ENCODE measurements at regions not wholly inside any gene's neighbourhood (a gene's known extent, or its start where the extent isn't known, plus 50 kb on each side); places are given as distances from the start of the nearest gene placed in this dataset.

- no peak for TF ChIP-seq CTCF (IDR thresholded peaks at IDR 0.05)
- no peaks in the 10 kb centered on the region for H3K9me3 ChIP-seq (replicated peaks in 1 of 2; ENCODE audit: control insufficient read depth in 1 of 2, insufficient read depth in 1 of 2, low read length in 2 of 2)
- peak overlapping the region; percentile 72 for H3K4me2 ChIP-seq (replicated peaks; ENCODE audit: extremely low read depth, low read length, poor library complexity, severe bottlenecking)
- peaks cover 0 to 6% (median 1%) of the 10 kb centered on the region in 3 donors for H3K27me3 Mint-ChIP-seq (ENCODE audit: low read depth in 3 of 3)
- intact Hi-C loops (cut with micrococcal nuclease): no loop called here
- H2AFZ ChIP-seq (ENCODE audit: insufficient read depth, low read depth, low read length, poor library complexity, severe bottlenecking): peak overlapping the region; percentile 67
- H3K36me3 ChIP-seq (replicated peaks in 1 of 2; ENCODE audit: control insufficient read depth in 1 of 2, insufficient read depth in 2 of 2, low read length in 2 of 2): no peaks in the 10 kb centered on the region
- H3K4me1 ChIP-seq (ENCODE audit: control insufficient read depth in 1 of 2, insufficient read depth in 2 of 2, low read length in 2 of 2): peaks cover 62 to 65% of the 10 kb centered on the region in 2 donors
- H4K20me1 ChIP-seq (ENCODE audit: insufficient read depth, low read length): no peaks in the 10 kb centered on the region
- H3K4me1 Mint-ChIP-seq: peaks cover 62% of the 10 kb centered on the region
- no peaks in the 10 kb centered on the region for H3K36me3 Mint-ChIP-seq
- peak overlapping the region; percentile 16 to 67 (median 57) for H3K4me3 ChIP-seq (replicated peaks in 1 of 3; ENCODE audit: low read depth in 2 of 3, low read length in 3 of 3)
- peak in 2 of 3 donors; percentile 38 to 51 for DNase-seq
- H3K9me3 Mint-ChIP-seq: peaks cover 0 to 6% (median under 1%) of the 10 kb centered on the region in 7 donors
- peak overlapping the region in 1 of 7 donors; percentile 2 for H3K27ac Mint-ChIP-seq
- H3K27ac ChIP-seq (ENCODE audit: low read depth in 1 of 2, low read length in 2 of 2): peak overlapping the region in 1 of 2 donors; percentile 42
- H3K27me3 ChIP-seq (ENCODE audit: control insufficient read depth in 2 of 2, insufficient read depth in 2 of 2, low read length in 2 of 2): no peaks in the 10 kb centered on the region
- H3K9ac ChIP-seq (ENCODE audit: insufficient read depth, low read length, poor library complexity, severe bottlenecking): no peak overlapping the region
- H3K79me2 ChIP-seq (ENCODE audit: insufficient read depth, low read length): no peaks in the 10 kb centered on the region
- 18% methylated on average over 6 of the region's 8 CpGs for WGBS (ENCODE audit: insufficient coverage)
- peak overlapping the region; percentile 66 to 79 for H3K4me3 Mint-ChIP-seq
Measured at GRCh38 chr14:89724628-89724960, 229.9 kb downstream of the EFCAB11 start.

GRCh38 chr14:89723930-89724627 lies 230.5 kb downstream of the EFCAB11 start:
- no peak for TF ChIP-seq CTCF (IDR thresholded peaks at IDR 0.05)
- H3K36me3 ChIP-seq (replicated peaks in 1 of 2; ENCODE audit: control insufficient read depth in 1 of 2, insufficient read depth in 2 of 2, low read length in 2 of 2): no peaks in the 10 kb centered on the region
- Mint-ChIP-seq H3K4me3 (peak overlapping the region; percentile 66 to 79), H3K27ac (no peak overlapping the region), H3K9me3 (peaks cover 0 to 9% (median 3%) of the 10 kb centered on the region in 7 donors), H3K36me3 (no peaks in the 10 kb centered on the region), H3K27me3 (ENCODE audit: low read depth in 3 of 3) (peaks cover 0 to 9% (median 1%) of the 10 kb centered on the region in 3 donors), H3K4me1 (peaks cover 65% of the 10 kb centered on the region)
- H4K20me1 ChIP-seq (ENCODE audit: insufficient read depth, low read length): no peaks in the 10 kb centered on the region
- intact Hi-C loops (cut with micrococcal nuclease): no loop called here
- H3K79me2 ChIP-seq (ENCODE audit: insufficient read depth, low read length): no peaks in the 10 kb centered on the region
- DNase-seq: no peak
- no peaks in the 10 kb centered on the region for H3K27me3 ChIP-seq (ENCODE audit: control insufficient read depth in 2 of 2, insufficient read depth in 2 of 2, low read length in 2 of 2)
- H3K9me3 ChIP-seq (replicated peaks in 1 of 2; ENCODE audit: control insufficient read depth in 1 of 2, insufficient read depth in 1 of 2, low read length in 2 of 2): no peaks in the 10 kb centered on the region
- WGBS (ENCODE audit: insufficient coverage): 17% methylated on average over 1 of the region's 7 CpGs
- peaks cover 65% of the 10 kb centered on the region in 2 donors for H3K4me1 ChIP-seq (ENCODE audit: control insufficient read depth in 1 of 2, insufficient read depth in 2 of 2, low read length in 2 of 2)
- no peak overlapping the region for H3K9ac ChIP-seq (ENCODE audit: insufficient read depth, low read length, poor library complexity, severe bottlenecking)
- H3K27ac ChIP-seq (ENCODE audit: low read depth in 1 of 2, low read length in 2 of 2): peak overlapping the region in 1 of 2 donors; percentile 42
- H3K4me2 ChIP-seq (replicated peaks; ENCODE audit: extremely low read depth, low read length, poor library complexity, severe bottlenecking): peak overlapping the region; percentile 72
- H2AFZ ChIP-seq (ENCODE audit: insufficient read depth, low read depth, low read length, poor library complexity, severe bottlenecking): peak overlapping the region; percentile 67
- peak overlapping the region in 2 of 3 experiments; percentile 57 to 67 for H3K4me3 ChIP-seq (replicated peaks in 1 of 3; ENCODE audit: low read depth in 2 of 3, low read length in 3 of 3)
